ENCODE measurements at regions not wholly inside any gene's neighbourhood (a gene's known extent, or its start where the extent isn't known, plus 50 kb on each side); places are given as distances from the start of the nearest gene placed in this dataset.
"Not testable (repeated sequence)": the region's sequence is repeated elsewhere in the genome, so short reads cannot be mapped to it uniquely, and the experiment has no call there.

GRCh38 chr18:71303743-71304142, 1014.9 kb downstream of the SOCS6 start:
- H3K4me3 ChIP-seq (ENCODE audit: insufficient read depth, low read depth, low read length, poor library complexity, severe bottlenecking); H3K36me3 ChIP-seq (ENCODE audit: control insufficient read depth, insufficient read depth, low read length); H3K9me3 ChIP-seq (ENCODE audit: control insufficient read depth, low read length); DNase-seq; H3K27ac ChIP-seq (ENCODE audit: insufficient read depth, low read length, poor library complexity, severe bottlenecking); H3K4me1 ChIP-seq (ENCODE audit: control insufficient read depth, insufficient read depth, low read length, poor library complexity, severe bottlenecking); H3K27me3 ChIP-seq (replicated peaks; ENCODE audit: control insufficient read depth, insufficient read depth, low read length, poor library complexity, severe bottlenecking): not testable (repeated sequence)

DNA sequence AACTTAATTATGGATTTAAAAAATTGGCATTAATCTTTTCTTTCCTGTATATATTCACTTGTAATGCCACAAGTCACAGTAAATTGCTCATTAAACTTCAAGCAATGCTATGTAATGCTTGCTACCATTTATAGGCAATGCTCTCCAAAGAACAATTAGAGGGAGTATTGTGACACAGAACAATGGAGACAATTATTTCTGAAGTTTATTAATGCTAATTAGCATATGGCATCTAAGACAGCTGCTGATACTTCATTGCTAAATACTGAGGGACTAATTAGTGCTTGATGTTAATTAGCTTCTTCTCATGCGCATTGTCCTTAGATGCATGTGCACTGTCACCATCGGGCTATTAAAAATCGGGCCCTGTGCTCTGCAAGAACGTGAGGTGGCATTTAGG, 1012.8 kb downstream of the SOCS6 start:
- no peak overlapping the region for H3K27ac ChIP-seq (ENCODE audit: insufficient read depth, low read length, poor library complexity, severe bottlenecking)
- DNase-seq = no peak
- H3K4me3 ChIP-seq (ENCODE audit: insufficient read depth, low read depth, low read length, poor library complexity, severe bottlenecking) = no peak overlapping the region
- H3K36me3 ChIP-seq (ENCODE audit: control insufficient read depth, insufficient read depth, low read length) = no peaks in the 10 kb centered on the region
- H3K4me1 ChIP-seq (ENCODE audit: control insufficient read depth, insufficient read depth, low read length, poor library complexity, severe bottlenecking) = no peaks in the 10 kb centered on the region
- no peaks in the 10 kb centered on the region for H3K9me3 ChIP-seq (ENCODE audit: control insufficient read depth, low read length)
- no peaks in the 10 kb centered on the region for H3K27me3 ChIP-seq (replicated peaks; ENCODE audit: control insufficient read depth, insufficient read depth, low read length, poor library complexity, severe bottlenecking)

GRCh38 chr18:71294201-71294600, 1005.4 kb downstream of the SOCS6 start:
- H3K36me3 ChIP-seq (ENCODE audit: control insufficient read depth, insufficient read depth, low read length); H3K4me3 ChIP-seq (ENCODE audit: insufficient read depth, low read depth, low read length, poor library complexity, severe bottlenecking); H3K27ac ChIP-seq (ENCODE audit: insufficient read depth, low read length, poor library complexity, severe bottlenecking); H3K9me3 ChIP-seq (ENCODE audit: control insufficient read depth, low read length); DNase-seq; H3K27me3 ChIP-seq (replicated peaks; ENCODE audit: control insufficient read depth, insufficient read depth, low read length, poor library complexity, severe bottlenecking); H3K4me1 ChIP-seq (ENCODE audit: control insufficient read depth, insufficient read depth, low read length, poor library complexity, severe bottlenecking): not testable (repeated sequence)

DNA sequence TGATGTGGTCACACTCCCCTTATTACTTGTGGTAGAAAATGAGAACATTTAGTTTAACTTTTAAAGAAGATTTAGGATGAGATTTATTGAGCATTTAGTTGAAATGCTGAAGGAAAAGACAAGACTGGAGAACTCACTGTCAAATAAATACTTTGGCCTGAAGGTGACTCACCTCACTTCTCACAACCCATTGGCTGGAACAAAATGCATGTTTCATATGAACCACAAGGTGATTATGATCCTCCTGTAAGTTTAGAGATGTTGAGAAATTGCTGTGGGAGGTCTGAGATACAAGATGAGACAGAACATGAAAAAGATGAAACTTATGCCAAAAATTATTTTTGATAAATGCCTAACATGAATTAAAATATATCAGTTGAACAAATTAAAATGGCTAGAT, 1004.5 kb downstream of the SOCS6 start:
- H3K27ac ChIP-seq (ENCODE audit: insufficient read depth, low read length, poor library complexity, severe bottlenecking) = no peak overlapping the region
- H3K36me3 ChIP-seq (ENCODE audit: control insufficient read depth, insufficient read depth, low read length) = no peaks in the 10 kb centered on the region
- no peaks in the 10 kb centered on the region for H3K4me1 ChIP-seq (ENCODE audit: control insufficient read depth, insufficient read depth, low read length, poor library complexity, severe bottlenecking)
- no peaks in the 10 kb centered on the region for H3K9me3 ChIP-seq (ENCODE audit: control insufficient read depth, low read length)
- DNase-seq = no peak
- no peaks in the 10 kb centered on the region for H3K27me3 ChIP-seq (replicated peaks; ENCODE audit: control insufficient read depth, insufficient read depth, low read length, poor library complexity, severe bottlenecking)
- no peak overlapping the region for H3K4me3 ChIP-seq (ENCODE audit: insufficient read depth, low read depth, low read length, poor library complexity, severe bottlenecking)

DNA sequence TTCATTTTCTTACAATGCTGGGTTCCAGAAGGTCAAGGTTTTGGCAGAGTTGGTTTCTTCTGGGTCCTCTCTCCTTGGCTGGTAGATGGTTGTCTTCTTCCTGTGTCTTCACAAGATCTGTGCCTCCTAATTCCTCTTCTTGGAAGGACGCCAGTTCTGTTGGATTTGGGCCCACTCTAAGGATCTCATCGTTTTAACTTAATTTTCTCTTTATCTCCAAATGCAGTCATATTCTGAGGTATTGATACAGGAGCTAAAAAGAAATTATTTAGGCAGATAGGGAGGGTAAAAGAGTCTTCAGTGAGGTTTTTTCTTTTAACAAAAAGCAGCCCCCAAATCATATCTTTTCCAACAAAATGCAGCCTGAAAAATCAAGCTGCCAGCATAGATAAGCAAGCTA, 998.4 kb downstream of the SOCS6 start:
- H3K27me3 ChIP-seq (replicated peaks; ENCODE audit: control insufficient read depth, insufficient read depth, low read length, poor library complexity, severe bottlenecking) = no peaks in the 10 kb centered on the region
- no peak overlapping the region for H3K4me3 ChIP-seq (ENCODE audit: insufficient read depth, low read depth, low read length, poor library complexity, severe bottlenecking)
- no peaks in the 10 kb centered on the region for H3K9me3 ChIP-seq (ENCODE audit: control insufficient read depth, low read length)
- DNase-seq = no peak
- H3K36me3 ChIP-seq (ENCODE audit: control insufficient read depth, insufficient read depth, low read length) = no peaks in the 10 kb centered on the region
- H3K4me1 ChIP-seq (ENCODE audit: control insufficient read depth, insufficient read depth, low read length, poor library complexity, severe bottlenecking) = no peaks in the 10 kb centered on the region
- no peak overlapping the region for H3K27ac ChIP-seq (ENCODE audit: insufficient read depth, low read length, poor library complexity, severe bottlenecking)

DNA sequence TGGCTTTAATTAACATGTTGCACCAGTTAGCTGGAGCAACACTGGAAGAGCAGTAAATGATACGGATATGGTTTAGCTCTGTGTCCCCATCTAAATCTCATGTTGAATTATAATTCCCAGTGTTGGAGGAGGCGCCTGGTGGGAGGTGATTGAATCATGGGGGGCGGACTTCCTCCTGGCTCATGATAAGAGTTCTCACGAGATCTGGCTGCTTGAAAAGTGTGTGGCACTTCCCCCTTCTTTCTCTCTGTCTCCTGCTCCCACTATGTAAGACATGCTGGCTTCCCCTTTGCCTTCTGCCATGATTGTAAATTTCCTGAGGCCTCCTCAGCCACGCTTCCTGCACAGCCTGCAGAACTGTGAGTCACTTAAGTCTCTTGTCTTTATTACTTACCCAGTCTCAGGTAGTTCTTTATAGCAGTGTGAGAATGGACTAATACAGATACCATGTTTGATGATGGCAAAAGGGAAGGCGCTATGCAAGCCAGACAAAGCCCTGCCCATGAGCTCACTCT, 963.6 kb downstream of the SOCS6 start:
- no peaks in the 10 kb centered on the region for H3K4me1 ChIP-seq (ENCODE audit: control insufficient read depth, insufficient read depth, low read length, poor library complexity, severe bottlenecking)

GRCh38 chr18:71250191-71250590, 961.3 kb downstream of the SOCS6 start:
- no peak overlapping the region for H3K4me3 ChIP-seq (ENCODE audit: insufficient read depth, low read depth, low read length, poor library complexity, severe bottlenecking)
- H3K36me3 ChIP-seq (ENCODE audit: control insufficient read depth, insufficient read depth, low read length) = no peaks in the 10 kb centered on the region
- DNase-seq = no peak
- H3K4me1 ChIP-seq (ENCODE audit: control insufficient read depth, insufficient read depth, low read length, poor library complexity, severe bottlenecking) = no peaks in the 10 kb centered on the region
- no peak overlapping the region for H3K27ac ChIP-seq (ENCODE audit: insufficient read depth, low read length, poor library complexity, severe bottlenecking)
- H3K27me3 ChIP-seq (replicated peaks; ENCODE audit: control insufficient read depth, insufficient read depth, low read length, poor library complexity, severe bottlenecking) = no peaks in the 10 kb centered on the region
- no peaks in the 10 kb centered on the region for H3K9me3 ChIP-seq (ENCODE audit: control insufficient read depth, low read length)

More for the DNA sequence above, 963.6 kb downstream of the SOCS6 start:
- DNase-seq = no peak
- H3K27me3 ChIP-seq (replicated peaks; ENCODE audit: control insufficient read depth, insufficient read depth, low read length, poor library complexity, severe bottlenecking) = no peaks in the 10 kb centered on the region
- H3K27ac ChIP-seq (ENCODE audit: insufficient read depth, low read length, poor library complexity, severe bottlenecking) = no peak overlapping the region
- no peaks in the 10 kb centered on the region for H3K9me3 ChIP-seq (ENCODE audit: control insufficient read depth, low read length)
- no peak overlapping the region for H3K4me3 ChIP-seq (ENCODE audit: insufficient read depth, low read depth, low read length, poor library complexity, severe bottlenecking)
- H3K36me3 ChIP-seq (ENCODE audit: control insufficient read depth, insufficient read depth, low read length) = no peaks in the 10 kb centered on the region

GRCh38 chr18:71249791-71250190, 960.9 kb downstream of the SOCS6 start:
- no peak for DNase-seq
- Histone ChIP-seq H3K4me1 (ENCODE audit: control insufficient read depth, insufficient read depth, low read length, poor library complexity, severe bottlenecking) (no peaks in the 10 kb centered on the region), H3K27ac (ENCODE audit: insufficient read depth, low read length, poor library complexity, severe bottlenecking) (no peak overlapping the region), H3K27me3 (replicated peaks; ENCODE audit: control insufficient read depth, insufficient read depth, low read length, poor library complexity, severe bottlenecking) (no peaks in the 10 kb centered on the region), H3K36me3 (ENCODE audit: control insufficient read depth, insufficient read depth, low read length) (no peaks in the 10 kb centered on the region), H3K4me3 (ENCODE audit: insufficient read depth, low read depth, low read length, poor library complexity, severe bottlenecking) (no peak overlapping the region), H3K9me3 (ENCODE audit: control insufficient read depth, low read length) (no peaks in the 10 kb centered on the region)

DNA sequence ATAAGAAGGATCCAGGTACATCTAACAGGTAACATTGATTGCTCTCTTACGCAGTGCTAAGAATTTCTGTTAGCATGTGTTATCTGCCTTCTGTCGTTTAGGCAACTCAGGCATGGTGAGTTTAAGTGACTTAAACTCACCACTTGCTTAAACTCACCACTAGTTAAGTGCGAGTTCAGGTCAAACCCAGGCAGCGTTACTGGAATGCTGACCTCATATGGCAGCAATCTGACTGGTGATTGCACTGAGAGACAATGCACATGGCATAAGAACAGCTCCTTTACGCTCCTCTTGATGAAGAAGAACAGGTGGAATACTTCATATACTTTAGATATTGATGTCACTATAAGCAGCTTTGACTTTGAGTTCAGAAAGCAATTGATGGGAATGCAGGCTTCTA, 954.1 kb downstream of the SOCS6 start:
- H3K27me3 ChIP-seq (replicated peaks; ENCODE audit: control insufficient read depth, insufficient read depth, low read length, poor library complexity, severe bottlenecking) = no peaks in the 10 kb centered on the region
- H3K4me3 ChIP-seq (ENCODE audit: insufficient read depth, low read depth, low read length, poor library complexity, severe bottlenecking) = no peak overlapping the region
- no peak for DNase-seq
- H3K4me1 ChIP-seq (ENCODE audit: control insufficient read depth, insufficient read depth, low read length, poor library complexity, severe bottlenecking) = no peaks in the 10 kb centered on the region
- no peaks in the 10 kb centered on the region for H3K36me3 ChIP-seq (ENCODE audit: control insufficient read depth, insufficient read depth, low read length)
- H3K27ac ChIP-seq (ENCODE audit: insufficient read depth, low read length, poor library complexity, severe bottlenecking) = no peak overlapping the region
- no peaks in the 10 kb centered on the region for H3K9me3 ChIP-seq (ENCODE audit: control insufficient read depth, low read length)

DNA sequence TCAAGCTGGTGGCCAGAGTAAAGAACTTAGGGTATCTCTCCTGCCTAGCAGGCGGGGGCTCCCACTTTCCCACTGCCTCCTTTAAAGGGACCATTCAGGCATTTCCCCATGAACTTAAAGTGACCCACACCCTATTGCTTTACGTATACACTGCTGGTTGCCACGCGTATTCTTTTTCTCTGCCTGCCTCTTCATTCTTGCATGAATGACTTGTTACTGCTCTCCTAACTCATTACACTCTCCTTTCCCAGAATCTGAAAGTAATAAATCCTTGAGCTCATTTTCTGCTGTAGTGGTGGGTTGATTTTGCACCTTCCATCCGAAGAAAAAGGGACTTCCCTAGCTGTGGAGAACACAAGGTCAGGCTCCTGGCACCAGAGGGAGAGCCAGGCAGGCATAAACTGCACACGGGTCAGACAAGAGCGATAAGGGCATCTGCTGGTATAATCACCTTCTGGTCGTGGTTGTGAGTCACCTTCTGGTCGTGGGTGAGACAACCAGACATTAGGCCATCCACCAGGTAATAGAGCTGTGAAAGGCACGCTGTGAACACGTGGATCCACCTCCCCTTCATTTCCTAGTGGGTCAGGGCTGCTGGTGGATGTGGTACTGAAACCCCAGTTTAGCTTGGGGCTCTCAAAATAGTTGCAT, 950.3 kb downstream of the SOCS6 start:
- Histone ChIP-seq H3K27me3 (replicated peaks; ENCODE audit: control insufficient read depth, insufficient read depth, low read length, poor library complexity, severe bottlenecking) (no peaks in the 10 kb centered on the region), H3K9me3 (ENCODE audit: control insufficient read depth, low read length) (no peaks in the 10 kb centered on the region), H3K36me3 (ENCODE audit: control insufficient read depth, insufficient read depth, low read length) (no peaks in the 10 kb centered on the region), H3K4me3 (ENCODE audit: insufficient read depth, low read depth, low read length, poor library complexity, severe bottlenecking) (no peak overlapping the region), H3K4me1 (ENCODE audit: control insufficient read depth, insufficient read depth, low read length, poor library complexity, severe bottlenecking) (no peaks in the 10 kb centered on the region), H3K27ac (ENCODE audit: insufficient read depth, low read length, poor library complexity, severe bottlenecking) (no peak overlapping the region)
- DNase-seq = no peak

Data from effector memory CD4-positive, alpha-beta T cell (primary cell).